Peyer's patch (tissue), 4 donors: ENCODE measurements at regions not wholly inside any gene's neighbourhood (a gene's known extent, or its start where the extent isn't known, plus 50 kb on each side); places are given as distances from the start of the nearest gene placed in this dataset.

ENCODE experiments used
- DNase-seq, 3 donors: peaks; one replicate each; pipeline ENCODE4 v3.0.0-alpha.2; 2017 to 2019
- H3K27ac ChIP-seq, 4 donors: fragments of 200-600 bp; sonication (generic); one replicate each; pipeline ENCODE4 v1.5.1; 2016 to 2019
- H3K27me3 ChIP-seq, 2 donors: fragments of 200-600 bp; sonication (generic); one replicate each; pipeline ENCODE4 v1.5.1; 2019
- H3K36me3 ChIP-seq, 3 donors: fragments of 200-600 bp; sonication (generic); one replicate each; pipeline ENCODE4 v1.5.1; 2016 to 2019
- H3K4me1 ChIP-seq, 4 donors: fragments of 200-600 bp; sonication (generic); one replicate each; pipeline ENCODE4 v1.5.1; 2016 to 2019
- H3K4me3 ChIP-seq, 4 donors: fragments of 200-600 bp; sonication (generic); 1 replicate in 3 of 4; 2 replicates in 1 of 4; pipeline ENCODE4 v1.5.1; 2016 to 2019; ENCODE audit warnings: mild to moderate bottlenecking in 1 of 4
- H3K9me3 ChIP-seq, 4 donors: fragments of 200-600 bp; sonication (generic); one replicate each; pipeline ENCODE4 v1.5.1; 2016 to 2019; ENCODE audit warnings: mild to moderate bottlenecking in 1 of 4
- CTCF ChIP-seq, 6 experiments: fragments of 450-650 bp in 4 of 6; fragments of 200-600 bp in 2 of 6; sonication (generic) in 1 of 6; IDR thresholded peaks; one replicate each; pipeline ENCODE4 v1.5.1; 2017 to 2019; ENCODE audit warnings: antibody characterized with exemption in 6 of 6, mild to moderate bottlenecking in 3 of 6, moderate library complexity in 1 of 6
- POLR2A ChIP-seq, 2 donors: fragments of 450-650 bp; IDR thresholded peaks; one replicate each; pipeline ENCODE4 v1.5.1; 2017; ENCODE audit warnings: antibody characterized with exemption in 2 of 2, mild to moderate bottlenecking in 2 of 2, moderate library complexity in 2 of 2

GRCh38 chr3:182388506-182388905 is 404.8 kb upstream of the ATP11B start:
- TF ChIP-seq POLR2A (IDR thresholded peaks at IDR 0.05) (no peak), CTCF (IDR thresholded peaks at IDR 0.05) (no peak)
- Histone ChIP-seq H3K27ac (no peak overlapping the region), H3K36me3 (no peaks in the 10 kb centered on the region), H3K4me3 (no peak overlapping the region), H3K4me1 (no peaks in the 10 kb centered on the region), H3K27me3 (no peaks in the 10 kb centered on the region), H3K9me3 (no peaks in the 10 kb centered on the region)
- no peak for DNase-seq

GRCh38 chr3:182389071-182389815 is 404.1 kb upstream of the ATP11B start:
- DNase-seq: no peak
- TF ChIP-seq POLR2A (IDR thresholded peaks at IDR 0.05) (no peak), CTCF (IDR thresholded peaks at IDR 0.05) (no peak)
- Histone ChIP-seq H3K9me3 (no peaks in the 10 kb centered on the region), H3K4me1 (no peaks in the 10 kb centered on the region), H3K4me3 (no peak overlapping the region), H3K27me3 (no peaks in the 10 kb centered on the region), H3K27ac (no peak overlapping the region), H3K36me3 (no peaks in the 10 kb centered on the region)

GRCh38 chr3:182390421-182390820 is 402.9 kb upstream of the ATP11B start:
- Histone ChIP-seq H3K36me3 (no peaks in the 10 kb centered on the region), H3K27ac (no peak overlapping the region), H3K4me1 (no peaks in the 10 kb centered on the region), H3K9me3 (no peaks in the 10 kb centered on the region), H3K4me3 (no peak overlapping the region), H3K27me3 (no peaks in the 10 kb centered on the region)
- TF ChIP-seq POLR2A (IDR thresholded peaks at IDR 0.05) (no peak), CTCF (IDR thresholded peaks at IDR 0.05) (no peak)
- DNase-seq: no peak

- no peaks in the 10 kb centered on the region for H3K9me3 ChIP-seq
- H3K27me3 ChIP-seq: no peaks in the 10 kb centered on the region
- TF ChIP-seq POLR2A (IDR thresholded peaks at IDR 0.05): no peak
- TF ChIP-seq CTCF (IDR thresholded peaks at IDR 0.05): peak in 1 of 6 experiments; percentile 14
- H3K4me1 ChIP-seq: no peaks in the 10 kb centered on the region
- no peak overlapping the region for H3K27ac ChIP-seq
- H3K4me3 ChIP-seq: no peak overlapping the region
- no peaks in the 10 kb centered on the region for H3K36me3 ChIP-seq
- DNase-seq: no peak
These were observed 400.9 kb upstream of the ATP11B start for GRCh38 chr3:182392182-182392937.

GRCh38 chr3:182393151-182393550 is 400.2 kb upstream of the ATP11B start:
- H3K36me3 ChIP-seq: no peaks in the 10 kb centered on the region
- no peaks in the 10 kb centered on the region for H3K9me3 ChIP-seq
- no peak for DNase-seq
- no peaks in the 10 kb centered on the region for H3K4me1 ChIP-seq
- no peak overlapping the region for H3K4me3 ChIP-seq
- no peak for TF ChIP-seq CTCF (IDR thresholded peaks at IDR 0.05)
- no peak for TF ChIP-seq POLR2A (IDR thresholded peaks at IDR 0.05)
- no peak overlapping the region for H3K27ac ChIP-seq
- H3K27me3 ChIP-seq: no peaks in the 10 kb centered on the region
